H1 (cell line): ENCODE measurements at regions not wholly inside any gene's neighbourhood (a gene's known extent, or its start where the extent isn't known, plus 50 kb on each side); places are given as distances from the start of the nearest gene placed in this dataset.

Experiments
- CTCF ChIA-PET: fragments of 300-600 bp; sonication (Branson Sonifier 250); formaldehyde crosslinking; loops from one replicate; lab custom pipeline; 2021; ENCODE audit not compliant: partially characterized antibody; lab: Charles Lee
- POLR2A ChIA-PET: fragments of 300-600 bp; sonication (Branson Sonifier 250); formaldehyde crosslinking; loops from one replicate; lab custom pipeline; 2021; ENCODE audit warnings: inconsistent platforms; ENCODE audit not compliant: partially characterized antibody; lab: Charles Lee
- DNase-seq, 2 experiments: peaks; one replicate each; pipeline versions ENCODE4 v3.0.0 to v3.0.0-alpha.2; 2010 to 2022; ENCODE audit warnings: low spot score in 2 of 2, low read depth in 1 of 2, mixed read lengths in 1 of 2
- FAIRE-seq: peaks from 2 replicates; lab custom pipeline; 2011; peaks lifted over from hg19 to GRCh38; lab: Jason Lieb, UNC
- H2AFZ ChIP-seq: 2 replicates; pipeline ENCODE4 v1.8.1; 2012; ENCODE audit warnings: low read length, inconsistent platforms
- H2AK5ac ChIP-seq: 2 replicates; pipeline ENCODE4 v1.6.1; 2013; ENCODE audit warnings: low read depth, low read length
- H2BK120ac ChIP-seq: replicated peaks from 2 replicates; pipeline ENCODE3; 2013; ENCODE audit warnings: low read depth, low read length, inconsistent platforms
- H2BK12ac ChIP-seq: 2 replicates; pipeline ENCODE4 v1.6.1; 2013; ENCODE audit warnings: low read depth, low read length
- H2BK15ac ChIP-seq: 2 replicates; pipeline ENCODE4 v1.6.1; 2013; ENCODE audit warnings: low read length
- H2BK20ac ChIP-seq: 2 replicates; pipeline ENCODE4 v1.6.1; 2013; ENCODE audit warnings: low read length
- H2BK5ac ChIP-seq: 2 replicates; pipeline ENCODE4 v1.6.1; 2013; ENCODE audit warnings: low read depth, low read length
- H3K14ac ChIP-seq: 2 replicates; pipeline ENCODE4 v1.6.1; 2013; ENCODE audit warnings: inconsistent platforms; ENCODE audit not compliant: insufficient read length
- H3K18ac ChIP-seq: 2 replicates; pipeline ENCODE4 v1.6.1; 2013; ENCODE audit warnings: low read length; ENCODE audit errors: extremely low read depth
- H3K23ac ChIP-seq: 2 replicates; pipeline ENCODE4 v1.6.1; 2013; ENCODE audit warnings: inconsistent platforms; ENCODE audit not compliant: insufficient read length
- H3K23me2 ChIP-seq: 2 replicates; pipeline ENCODE4 v1.6.1; 2013; ENCODE audit warnings: low read depth, low read length
- H3K27ac ChIP-seq: 2 replicates; pipeline ENCODE4 v1.6.1; 2011; ENCODE audit warnings: low read depth, low read length, inconsistent platforms
- H3K27me3 ChIP-seq, 4 experiments: replicated peaks in 1 of 4; 1 replicate in 1 of 4; 2 replicates in 3 of 4; pipeline versions ENCODE4 v1.6.1 to v1.8.1; 2011 to 2013; ENCODE audit warnings: low read length in 3 of 4, mild to moderate bottlenecking in 3 of 4, inconsistent platforms in 2 of 4, mixed read lengths in 2 of 4, moderate library complexity in 1 of 4; ENCODE audit not compliant: control insufficient read depth in 3 of 4, insufficient read depth in 3 of 4; ENCODE audit errors: extremely low read depth in 1 of 4
- H3K36me3 ChIP-seq, 4 experiments: 2 replicates each; pipeline versions ENCODE4 v1.6.1 to v1.8.1; 2011 to 2013; ENCODE audit warnings: mild to moderate bottlenecking in 4 of 4, low read length in 3 of 4, moderate library complexity in 2 of 4, control low read depth in 1 of 4, inconsistent platforms in 1 of 4; ENCODE audit not compliant: insufficient read depth in 4 of 4, control insufficient read depth in 2 of 4
- H3K4ac ChIP-seq: replicated peaks from 2 replicates; pipeline ENCODE3; 2013; ENCODE audit warnings: low read length, low read depth, mixed read lengths, inconsistent platforms; ENCODE audit not compliant: insufficient read length
- H3K4me1 ChIP-seq, 4 experiments: replicated peaks in 1 of 4; 1 replicate in 1 of 4; 2 replicates in 3 of 4; pipeline versions ENCODE4 v1.6.1 to v1.8.1; 2011 to 2013; ENCODE audit warnings: low read length in 3 of 4, inconsistent platforms in 2 of 4, mixed read lengths in 1 of 4; ENCODE audit not compliant: insufficient read depth in 4 of 4, control insufficient read depth in 3 of 4
- H3K4me2 ChIP-seq, 2 experiments: 2 replicates each; pipeline versions ENCODE4 v1.6.1 to v1.8.1; 2011 to 2013; ENCODE audit warnings: low read depth in 2 of 2, low read length in 2 of 2, control low read depth in 1 of 2, inconsistent platforms in 1 of 2, mild to moderate bottlenecking in 1 of 2; ENCODE audit not compliant: insufficient read depth in 1 of 2
- H3K4me3 ChIP-seq, 4 experiments: fragments of 200-600, 300-600 bp in 1 of 4; sonication (generic), shearing (Covaris generic), sonication (Bioruptor Twin) in 1 of 4; 2 replicates each; pipeline versions ENCODE4 v1.5.1 to v1.8.1; 2011 to 2016; ENCODE audit warnings: low read length in 4 of 4, low read depth in 3 of 4, control low read depth in 2 of 4, inconsistent platforms in 2 of 4, mild to moderate bottlenecking in 2 of 4, mixed read lengths in 1 of 4, moderate library complexity in 1 of 4; ENCODE audit not compliant: insufficient read depth in 2 of 4; ENCODE audit errors: extremely low read depth in 1 of 4
- H3K56ac ChIP-seq: replicated peaks from 2 replicates; pipeline ENCODE3; 2013; ENCODE audit warnings: low read depth, mild to moderate bottlenecking, mixed read lengths, low read length, inconsistent platforms; ENCODE audit not compliant: insufficient read length
- H3K79me1 ChIP-seq: 2 replicates; pipeline ENCODE4 v1.6.1; 2013; ENCODE audit warnings: low read depth, low read length, control low read depth
- H3K79me2 ChIP-seq, 2 experiments: 2 replicates each; pipeline versions ENCODE4 v1.6.1 to v1.8.1; 2012 to 2013; ENCODE audit warnings: low read length in 2 of 2, mild to moderate bottlenecking in 2 of 2, inconsistent platforms in 1 of 2; ENCODE audit not compliant: insufficient read depth in 2 of 2, control insufficient read depth in 1 of 2
- H3K9ac ChIP-seq, 4 experiments: replicated peaks in 1 of 4; 1 replicate in 1 of 4; 2 replicates in 3 of 4; pipeline versions ENCODE4 v1.6.1 to v1.8.1; 2011 to 2013; ENCODE audit warnings: low read depth in 3 of 4, low read length in 3 of 4, control low read depth in 2 of 4, mild to moderate bottlenecking in 2 of 4, moderate library complexity in 2 of 4, inconsistent platforms in 1 of 4; ENCODE audit errors: extremely low read depth in 1 of 4
- H3K9me3 ChIP-seq, 2 experiments: 2 replicates each; pipeline versions ENCODE4 v1.6.1 to v1.8.1; 2012 to 2013; ENCODE audit warnings: mild to moderate bottlenecking in 2 of 2, moderate library complexity in 2 of 2, control low read depth in 1 of 2, inconsistent platforms in 1 of 2, low read depth in 1 of 2, low read length in 1 of 2, mixed read lengths in 1 of 2; ENCODE audit not compliant: insufficient read depth in 2 of 2
- H4K20me1 ChIP-seq, 2 experiments: replicated peaks in 1 of 2; 2 replicates each; pipeline versions ENCODE3 to v1.8.1; 2011 to 2013; ENCODE audit warnings: inconsistent platforms in 2 of 2, low read length in 2 of 2, mild to moderate bottlenecking in 1 of 2; ENCODE audit not compliant: insufficient read depth in 2 of 2, control insufficient read depth in 1 of 2
- H4K5ac ChIP-seq: 2 replicates; pipeline ENCODE4 v1.6.1; 2013; ENCODE audit warnings: low read length, low read depth, mixed read lengths, inconsistent platforms; ENCODE audit not compliant: insufficient read length
- H4K8ac ChIP-seq: 2 replicates; pipeline ENCODE4 v1.8.0; 2013; ENCODE audit warnings: mild to moderate bottlenecking, moderate library complexity, low read length, inconsistent platforms; ENCODE audit not compliant: insufficient read depth; ENCODE audit errors: extremely low read depth
- H4K91ac ChIP-seq: replicated peaks from 2 replicates; pipeline ENCODE3; 2013; ENCODE audit warnings: low read length, mixed read lengths, inconsistent platforms; ENCODE audit not compliant: insufficient read length
- CHD1 ChIP-seq: IDR thresholded peaks from 2 replicates; pipeline ENCODE4 v1.6.1; 2012; ENCODE audit warnings: low read depth, low read length, improper control_type of control experiment
- HDAC6 ChIP-seq: IDR thresholded peaks from one replicate; pipeline ENCODE4 v1.7.1; 2012; ENCODE audit warnings: low read depth, mild to moderate bottlenecking, inconsistent platforms, low read length, moderate library complexity
- MAFK ChIP-seq: IDR thresholded peaks from 2 replicates; pipeline ENCODE4 v1.6.1; 2012; ENCODE audit warnings: low read depth, mild to moderate bottlenecking, improper control_type of control experiment, low read length
- SAP30 ChIP-seq: fragments of 300-600 bp; sonication (generic); IDR thresholded peaks from 2 replicates; pipeline ENCODE4 v1.7.1; 2012; ENCODE audit warnings: low read length, moderate library complexity, mild to moderate bottlenecking, inconsistent platforms; ENCODE audit not compliant: insufficient read depth, insufficient replicate concordance
- TAF7 ChIP-seq: optimal IDR thresholded peaks from 2 replicates; pipeline ENCODE3; 2011; ENCODE audit warnings: low read depth, mild to moderate bottlenecking, inconsistent platforms, low read length, moderate library complexity, borderline replicate concordance
- TBP ChIP-seq: IDR thresholded peaks from 2 replicates; pipeline ENCODE4 v1.6.1; 2011; ENCODE audit warnings: low read depth, low read length, improper control_type of control experiment
- YY1 ChIP-seq: IDR thresholded peaks from 2 replicates; pipeline ENCODE4 v1.6.1; 2011; ENCODE audit warnings: low read depth, mild to moderate bottlenecking, low read length
- WGBS, 2 experiments: shearing (Covaris generic) in 1 of 2; methylation state at CpG; one replicate each; pipeline versions ENCODE4 v1.1.6 to v1.1.7; 2013 to 2015; ENCODE audit warnings: low lambda C conversion rate in 2 of 2, mixed read lengths in 2 of 2, inconsistent platforms in 1 of 2, low coverage in 1 of 2, missing lambda C conversion rate in 1 of 2; ENCODE audit not compliant: insufficient replicate concordance in 2 of 2, insufficient coverage in 1 of 2, insufficient read length in 1 of 2; ENCODE audit errors: extremely low coverage in 1 of 2, missing lambda C conversion rate in 1 of 2; 5-methylcytosine and 5-hydroxymethylcytosine counted together
- TF ChIP-seq, protein P1 (sequence below): IDR thresholded peaks from 2 replicates; pipeline ENCODE4 v1.6.1; 2012; ENCODE audit warnings: low read length, inconsistent platforms
- TF ChIP-seq, protein P2 (sequence below): IDR thresholded peaks from 2 replicates; pipeline ENCODE4 v1.6.1; 2011; ENCODE audit warnings: low read length, improper control_type of control experiment

DNA sequence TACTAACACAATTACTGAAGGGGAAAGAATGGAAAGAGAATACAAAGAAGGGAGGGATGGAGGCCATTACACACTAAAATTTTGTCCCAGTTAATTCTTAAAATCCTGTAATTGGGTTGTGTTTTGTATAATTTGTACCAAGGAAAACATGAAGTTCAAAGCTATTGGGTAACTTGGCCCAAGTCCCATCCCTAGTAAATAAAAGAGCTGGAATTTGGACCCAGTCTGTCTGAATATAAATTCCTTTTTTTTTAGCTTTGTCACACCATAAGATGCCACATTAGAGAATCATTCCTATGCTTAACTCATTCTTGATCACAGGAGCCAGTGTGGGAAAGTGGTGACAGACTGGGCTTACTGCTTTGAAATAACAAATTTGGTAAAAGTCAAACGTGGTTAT is 66.8 kb upstream of the CBLN4 start:
- H3K4me3 ChIP-seq = no peak overlapping the region
- no peaks in the 10 kb centered on the region; the same call in 1 of the 2 replicates for H3K23me2 ChIP-seq
- H2BK12ac ChIP-seq = no peak overlapping the region
- DNase-seq (no peak), FAIRE-seq (no peak)
- POLR2A ChIA-PET = no interaction called here
- H2BK5ac ChIP-seq = no peak overlapping the region
- H3K23ac ChIP-seq = no peak overlapping the region
- H3K4me2 ChIP-seq = no peak overlapping the region
- H3K27me3 ChIP-seq = no peaks in the 10 kb centered on the region
- H3K14ac ChIP-seq = no peak overlapping the region
- H3K18ac ChIP-seq = no peak overlapping the region
- no peaks in the 10 kb centered on the region for H3K79me1 ChIP-seq
- H3K4ac ChIP-seq = no peak overlapping the region
- H3K27ac ChIP-seq = no peak overlapping the region
- WGBS, 2 experiments = 76% methylated on average over 1 of the region's 1 CpG; no CpG with 5 or more reads in 1 of the 2 experiments
- no peak overlapping the region for H2AFZ ChIP-seq
- no peak overlapping the region for H2BK15ac ChIP-seq
- no peak overlapping the region for H4K91ac ChIP-seq
- CTCF ChIA-PET = no interaction called here
- H4K8ac ChIP-seq = no peak overlapping the region
- H3K36me3 ChIP-seq = no peaks in the 10 kb centered on the region
- peaks cover 75 to 86% of the 10 kb centered on the region in 2 experiments for H3K9me3 ChIP-seq
- H3K9ac ChIP-seq = no peak overlapping the region
- no peaks in the 10 kb centered on the region for H3K79me2 ChIP-seq
- H4K20me1 ChIP-seq = no peaks in the 10 kb centered on the region
- H2BK120ac ChIP-seq = no peak overlapping the region
- no peak overlapping the region for H2AK5ac ChIP-seq
- no peaks in the 10 kb centered on the region for H3K4me1 ChIP-seq
- H3K56ac ChIP-seq = no peak overlapping the region
- H2BK20ac ChIP-seq = no peak overlapping the region
- H4K5ac ChIP-seq = no peak overlapping the region
- no peak for TF ChIP-seq YY1
- TF ChIP-seq TAF7 = no peak
- no peak for TF ChIP-seq HDAC6
- TF ChIP-seq, protein P1, sequence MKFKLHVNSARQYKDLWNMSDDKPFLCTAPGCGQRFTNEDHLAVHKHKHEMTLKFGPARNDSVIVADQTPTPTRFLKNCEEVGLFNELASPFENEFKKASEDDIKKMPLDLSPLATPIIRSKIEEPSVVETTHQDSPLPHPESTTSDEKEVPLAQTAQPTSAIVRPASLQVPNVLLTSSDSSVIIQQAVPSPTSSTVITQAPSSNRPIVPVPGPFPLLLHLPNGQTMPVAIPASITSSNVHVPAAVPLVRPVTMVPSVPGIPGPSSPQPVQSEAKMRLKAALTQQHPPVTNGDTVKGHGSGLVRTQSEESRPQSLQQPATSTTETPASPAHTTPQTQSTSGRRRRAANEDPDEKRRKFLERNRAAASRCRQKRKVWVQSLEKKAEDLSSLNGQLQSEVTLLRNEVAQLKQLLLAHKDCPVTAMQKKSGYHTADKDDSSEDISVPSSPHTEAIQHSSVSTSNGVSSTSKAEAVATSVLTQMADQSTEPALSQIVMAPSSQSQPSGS = no peak
- TF ChIP-seq SAP30 = no peak
- no peak for TF ChIP-seq MAFK
- TF ChIP-seq, protein P2, sequence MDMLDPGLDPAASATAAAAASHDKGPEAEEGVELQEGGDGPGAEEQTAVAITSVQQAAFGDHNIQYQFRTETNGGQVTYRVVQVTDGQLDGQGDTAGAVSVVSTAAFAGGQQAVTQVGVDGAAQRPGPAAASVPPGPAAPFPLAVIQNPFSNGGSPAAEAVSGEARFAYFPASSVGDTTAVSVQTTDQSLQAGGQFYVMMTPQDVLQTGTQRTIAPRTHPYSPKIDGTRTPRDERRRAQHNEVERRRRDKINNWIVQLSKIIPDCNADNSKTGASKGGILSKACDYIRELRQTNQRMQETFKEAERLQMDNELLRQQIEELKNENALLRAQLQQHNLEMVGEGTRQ = no peak
- TF ChIP-seq TBP = no peak
- TF ChIP-seq CHD1 = no peak
